Bone marrow (tissue), 2 donors: ENCODE measurements at regions not wholly inside any gene's neighbourhood (a gene's known extent, or its start where the extent isn't known, plus 50 kb on each side); places are given as distances from the start of the nearest gene placed in this dataset.

Experiments used
- DNase-seq, 2 donors: peaks; one replicate each; lab custom pipeline; 2025; lab: John Stamatoyannopoulos, UW

DNA sequence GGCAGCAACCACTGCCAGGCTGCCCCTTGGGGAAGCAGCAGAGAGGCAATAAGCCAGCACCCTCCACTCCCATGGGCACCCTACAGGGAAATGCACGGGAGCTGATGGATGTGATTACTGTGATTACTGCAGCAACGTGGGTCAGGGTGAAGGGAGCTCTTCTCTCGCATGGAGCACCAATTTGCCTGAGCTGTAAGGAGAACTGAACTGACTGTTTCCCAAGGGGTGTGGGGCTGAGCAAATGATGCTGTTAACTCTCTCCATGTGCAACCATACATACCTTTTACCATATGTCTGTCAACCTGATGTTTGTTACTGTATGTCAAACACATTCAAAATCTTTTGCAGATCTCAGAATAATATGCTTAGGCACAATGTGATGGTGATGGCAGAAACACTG is 680.6 kb downstream of the SQOR start:
- DNase-seq: no peak

DNA sequence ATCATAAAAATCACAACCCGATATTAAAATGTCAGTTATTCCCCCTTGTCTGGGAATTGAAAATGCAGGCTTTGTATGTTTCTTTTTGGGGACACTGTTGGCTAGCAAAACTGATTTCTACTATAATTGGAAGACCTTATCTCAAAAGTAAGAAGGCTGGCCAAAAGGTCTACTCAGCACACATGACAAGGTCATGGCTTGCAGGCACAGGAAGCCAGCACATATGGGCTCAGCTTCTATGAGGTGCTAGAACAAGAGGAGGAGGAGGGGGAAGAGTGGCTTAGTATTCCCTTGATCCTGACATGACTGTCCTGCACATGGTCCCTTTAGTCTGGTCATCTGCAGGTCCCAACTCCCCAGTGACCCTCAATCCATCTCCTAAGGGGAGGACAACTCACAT is 681.2 kb downstream of the SQOR start:
- no peak for DNase-seq

DNA sequence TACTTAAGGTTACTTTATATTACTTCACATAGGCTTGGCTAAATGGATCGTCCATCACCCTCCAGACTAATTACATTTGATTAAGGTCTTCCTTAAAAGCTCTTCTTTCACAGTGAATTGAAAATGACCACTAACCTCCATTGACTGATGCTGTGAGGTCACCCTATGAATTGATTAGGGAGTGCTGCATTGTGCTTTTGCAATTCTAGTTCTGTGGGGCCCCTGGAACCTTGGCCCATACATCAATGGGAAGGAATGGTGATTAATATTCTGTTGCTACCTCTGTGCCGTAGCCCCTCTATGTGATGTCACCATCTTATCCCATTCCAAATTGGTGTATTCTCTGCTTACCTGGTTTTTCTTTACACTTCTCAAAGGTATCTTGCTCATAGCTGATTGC is 682.2 kb downstream of the SQOR start:
- DNase-seq: no peak

DNA sequence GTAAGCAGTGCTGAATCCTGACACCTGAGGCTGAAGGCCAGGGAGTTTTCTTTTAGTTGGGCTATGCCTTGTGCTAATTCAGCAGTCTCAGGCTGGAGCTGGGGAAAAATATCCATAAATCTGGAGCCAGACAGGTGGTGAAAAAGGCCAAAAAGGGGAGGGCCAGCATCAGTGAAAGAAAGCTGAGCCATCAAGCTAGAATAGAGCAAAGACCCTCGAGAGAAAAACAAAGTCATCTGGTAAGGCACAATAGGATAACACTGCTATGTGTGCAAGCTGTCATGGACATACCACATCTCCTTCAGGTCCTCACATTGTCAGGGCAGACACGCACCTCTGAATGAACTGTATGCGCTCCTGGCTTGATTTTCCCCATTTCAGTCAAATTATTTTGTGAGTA is 687.9 kb downstream of the SQOR start:
- DNase-seq: no peak

DNA sequence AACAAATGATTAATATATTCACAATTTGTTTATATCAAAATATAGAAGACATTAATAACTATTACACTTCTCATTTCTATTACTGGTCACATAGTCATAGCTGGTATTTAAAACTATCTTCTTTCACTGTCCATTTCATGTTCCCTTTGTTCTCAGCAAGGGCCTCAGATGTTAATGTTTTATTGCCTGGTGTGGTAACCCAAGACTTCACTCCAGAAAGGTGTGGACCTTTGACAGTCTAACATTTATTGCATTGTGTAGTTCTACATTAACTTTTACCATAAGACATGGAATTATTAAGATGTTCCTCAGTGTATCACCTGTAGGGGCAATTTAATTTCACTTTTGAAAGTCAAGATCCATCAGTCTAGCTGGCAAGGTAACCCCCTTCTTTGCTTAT is 691.3 kb downstream of the SQOR start:
- DNase-seq: no peak

DNA sequence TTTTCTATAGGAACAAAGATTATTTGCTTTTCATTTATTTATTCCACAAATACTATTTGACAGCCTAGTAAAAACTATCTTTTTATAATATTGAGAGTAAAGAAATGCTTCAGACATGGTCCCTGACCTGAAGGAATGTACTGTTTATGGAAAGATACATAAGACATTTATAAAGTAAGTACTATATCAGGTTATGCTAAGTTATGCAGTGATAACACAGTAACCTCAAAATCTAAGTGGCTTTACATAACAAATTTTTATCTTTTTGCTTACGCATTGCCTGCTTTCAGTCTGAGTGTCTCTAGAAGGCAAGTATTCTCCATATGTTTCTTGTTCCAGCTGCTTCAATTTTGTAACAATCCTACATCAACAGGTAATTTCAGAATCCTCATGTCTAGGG is 694.0 kb downstream of the SQOR start:
- DNase-seq: no peak

DNA sequence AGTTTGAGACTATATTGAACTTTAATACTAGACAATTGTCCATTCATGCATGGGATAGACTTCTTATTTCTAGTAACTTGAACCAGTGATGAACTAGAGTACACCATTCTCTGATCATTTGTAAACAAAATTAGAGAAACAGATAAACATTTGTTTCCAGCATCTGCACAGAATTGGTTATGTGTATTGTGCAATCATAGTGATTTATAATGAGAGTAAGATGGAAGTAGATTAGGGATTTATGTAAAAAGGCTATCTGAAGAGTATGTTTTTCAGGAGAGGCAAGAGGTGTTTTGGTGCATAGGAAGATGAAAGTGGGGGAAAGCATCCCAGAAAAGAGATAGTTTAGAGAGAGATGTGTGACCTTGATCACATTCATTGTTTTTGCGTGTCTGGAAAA is 695.0 kb downstream of the SQOR start:
- no peak for DNase-seq

DNA sequence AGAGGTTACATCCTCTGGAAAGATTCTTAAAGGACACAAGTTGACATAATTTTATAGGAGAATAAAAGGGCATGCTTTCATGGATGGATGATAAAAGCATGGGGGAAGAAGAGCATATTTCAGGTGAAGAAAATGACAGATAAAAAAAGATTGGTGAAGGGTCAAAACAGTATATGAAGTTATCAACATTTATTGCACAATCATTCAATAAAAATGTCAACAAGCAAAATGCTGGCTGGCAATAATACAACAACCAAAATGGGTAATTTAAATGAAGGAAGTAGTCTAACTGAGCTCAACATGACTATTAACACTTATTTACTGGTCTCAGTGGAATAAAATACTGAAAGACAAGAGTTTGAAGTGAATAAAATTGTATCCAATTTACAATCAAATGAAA is 696.7 kb downstream of the SQOR start:
- DNase-seq: no peak

DNA sequence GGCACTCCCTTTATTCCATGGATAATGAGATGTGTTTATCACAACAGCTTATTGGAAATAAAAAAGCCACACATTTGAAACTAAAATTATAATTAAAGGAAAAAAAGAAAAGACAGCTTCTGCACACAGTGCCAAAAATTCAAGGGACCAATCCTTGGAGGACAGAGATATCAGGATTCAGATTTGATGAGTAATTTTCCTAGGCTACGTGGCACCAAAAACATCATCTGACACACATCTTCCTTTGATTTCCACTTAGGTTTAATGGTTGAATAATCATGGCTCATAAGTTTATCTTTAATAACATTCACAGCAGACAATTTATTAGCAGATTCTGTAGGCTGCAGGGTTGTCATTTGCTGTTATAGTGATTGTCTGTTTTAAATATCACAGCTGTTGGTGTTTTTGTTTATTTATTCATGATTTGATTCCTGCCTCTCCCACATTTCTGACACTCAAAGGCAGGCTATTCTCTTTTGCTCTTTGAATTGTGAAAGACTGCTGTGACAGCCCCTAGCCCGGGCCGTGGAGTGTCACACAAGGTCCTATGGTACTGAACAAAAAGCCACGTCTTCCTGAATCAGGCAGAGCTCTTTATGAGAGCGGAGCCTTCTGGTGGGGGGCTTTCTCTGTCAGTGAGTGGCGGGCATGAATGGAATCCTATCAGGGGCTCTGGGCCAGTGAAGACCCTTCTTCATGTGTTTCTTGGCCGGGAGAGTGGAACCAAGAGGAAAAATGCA is 708.5 kb downstream of the SQOR start:
- DNase-seq: no peak

DNA sequence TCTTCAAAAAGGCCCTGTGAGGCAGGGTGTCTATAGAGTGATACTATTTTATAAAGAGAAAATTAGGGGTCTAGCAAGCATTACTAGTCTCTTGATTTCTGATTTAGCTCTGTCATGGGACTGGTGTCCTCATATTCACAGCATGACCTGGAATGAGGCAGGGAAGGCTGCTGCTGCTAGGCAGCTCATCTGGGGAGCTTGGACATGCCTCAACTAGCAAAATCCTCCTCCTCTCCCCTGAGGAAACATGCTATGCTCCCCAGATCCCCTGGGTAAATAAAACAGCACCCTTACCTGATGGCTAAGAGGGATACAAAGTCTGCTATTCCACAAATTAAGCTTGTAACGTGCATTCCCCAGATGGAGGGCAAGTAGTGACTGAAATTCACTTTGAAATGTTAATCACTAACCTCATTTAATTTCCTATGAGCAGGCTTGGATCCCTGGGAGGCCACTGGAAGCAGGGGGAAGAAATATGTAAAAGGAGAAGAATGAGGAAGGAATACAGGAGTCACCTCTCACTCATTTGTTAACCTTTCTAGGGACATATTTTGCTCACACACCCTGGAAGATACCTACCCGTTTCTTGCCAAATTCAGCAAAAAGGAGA is 709.4 kb downstream of the SQOR start:
- DNase-seq: no peak

DNA sequence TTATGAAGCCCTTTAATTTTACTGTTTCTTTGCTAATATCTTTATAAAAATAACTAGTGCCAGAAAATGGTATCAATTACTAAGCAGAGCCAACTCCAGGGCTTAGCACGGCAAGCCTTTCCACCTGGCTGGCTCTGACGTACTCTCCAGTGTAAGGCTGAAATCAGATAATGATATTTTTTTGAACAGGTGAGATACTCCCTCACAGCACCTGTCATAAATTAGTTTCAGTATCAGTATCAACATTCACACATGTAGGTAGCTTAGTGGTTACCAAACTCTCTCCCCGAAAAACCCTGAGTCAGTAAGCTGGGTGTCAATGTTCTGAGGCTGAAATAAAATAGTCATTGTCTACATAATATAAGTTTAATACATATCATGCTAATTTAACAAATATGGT is 710.1 kb downstream of the SQOR start:
- no peak for DNase-seq

DNA sequence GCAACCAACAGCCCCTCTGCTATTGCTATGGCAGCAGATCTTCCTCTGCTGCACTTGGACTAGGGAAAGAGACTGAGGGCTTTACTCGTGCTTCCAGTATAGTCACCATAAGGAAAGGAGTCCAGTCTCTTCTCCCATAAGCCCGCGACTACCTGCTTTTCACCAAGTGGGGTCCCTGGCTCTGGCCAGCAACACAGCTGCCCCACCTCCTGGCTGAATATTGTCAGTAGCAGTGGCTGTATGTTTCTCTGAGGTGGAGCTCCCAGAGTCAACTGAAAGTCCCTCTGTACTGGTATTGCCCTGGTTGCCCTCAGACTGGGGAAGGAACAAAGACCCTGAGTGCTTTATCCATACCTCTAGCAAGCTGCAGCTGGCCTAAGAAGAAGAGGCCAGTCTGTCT is 719.6 kb downstream of the SQOR start:
- no peak for DNase-seq

DNA sequence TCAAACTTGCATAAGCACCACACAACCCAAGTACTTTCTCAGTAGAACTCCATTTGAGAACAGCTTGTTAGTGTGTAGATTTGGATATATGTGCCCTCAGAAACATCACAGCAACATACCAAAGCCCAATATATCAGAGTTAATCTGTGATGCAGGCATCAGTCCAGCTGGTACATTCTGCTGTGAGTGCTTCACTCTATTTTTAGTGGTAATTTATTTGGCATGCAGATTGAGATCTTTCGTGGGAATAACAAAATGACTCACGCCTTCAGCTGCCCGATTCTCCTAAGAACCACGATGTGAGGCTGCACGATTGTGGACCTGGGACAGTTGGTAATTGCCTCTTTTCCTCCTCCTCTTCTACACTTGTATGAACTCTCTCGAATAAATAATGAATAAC is 730.7 kb downstream of the SQOR start:
- DNase-seq: no peak

DNA sequence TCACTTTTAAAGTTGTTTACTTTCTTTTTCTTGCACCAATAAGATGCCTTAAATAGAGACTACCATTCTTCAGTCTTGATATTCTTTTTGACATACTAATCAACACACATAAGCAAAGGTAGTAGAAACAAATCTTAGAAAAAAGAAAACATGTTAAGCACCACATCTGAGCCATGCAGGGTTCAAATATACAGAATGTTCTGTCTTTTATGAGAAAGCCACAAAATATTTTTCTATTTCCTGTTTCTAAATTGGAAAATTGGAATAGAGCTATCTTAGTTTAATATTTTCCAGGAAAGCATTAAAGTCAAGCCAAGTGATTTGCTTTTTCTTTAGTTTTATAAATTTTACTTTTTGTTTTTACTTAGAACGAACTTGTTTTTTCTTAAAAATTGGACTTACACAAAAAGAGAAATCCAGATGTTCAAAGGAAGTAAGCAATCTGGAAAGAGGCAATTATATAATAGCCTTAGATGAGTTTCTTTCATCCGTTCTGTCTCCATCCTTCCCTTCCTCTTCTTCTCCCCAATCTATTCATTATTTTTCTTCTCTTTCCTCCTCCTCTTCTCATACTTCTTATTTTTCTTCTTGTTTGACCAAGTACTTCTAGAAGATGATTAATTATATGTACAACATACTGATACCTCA is 731.7 kb downstream of the SQOR start:
- DNase-seq: no peak

DNA sequence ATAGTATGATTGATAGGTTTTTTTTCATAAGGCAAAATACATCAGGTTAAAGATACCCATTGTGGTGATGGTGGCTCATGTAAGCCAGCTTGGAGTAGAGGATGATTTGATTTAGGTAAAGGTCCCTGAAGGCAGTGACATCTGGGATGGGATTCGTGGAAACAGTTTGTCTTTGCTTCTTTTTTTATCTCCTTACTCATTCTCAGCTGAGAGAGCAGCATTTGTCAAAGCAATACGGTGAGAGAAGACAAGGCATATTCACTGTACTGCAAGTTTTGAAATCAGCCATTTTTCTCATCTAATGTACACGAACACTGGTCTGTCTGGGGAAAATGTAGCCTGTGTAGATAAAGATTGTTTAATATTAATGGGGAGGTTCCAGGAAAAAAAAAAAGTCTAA is 749.1 kb downstream of the SQOR start:
- DNase-seq: no peak

DNA sequence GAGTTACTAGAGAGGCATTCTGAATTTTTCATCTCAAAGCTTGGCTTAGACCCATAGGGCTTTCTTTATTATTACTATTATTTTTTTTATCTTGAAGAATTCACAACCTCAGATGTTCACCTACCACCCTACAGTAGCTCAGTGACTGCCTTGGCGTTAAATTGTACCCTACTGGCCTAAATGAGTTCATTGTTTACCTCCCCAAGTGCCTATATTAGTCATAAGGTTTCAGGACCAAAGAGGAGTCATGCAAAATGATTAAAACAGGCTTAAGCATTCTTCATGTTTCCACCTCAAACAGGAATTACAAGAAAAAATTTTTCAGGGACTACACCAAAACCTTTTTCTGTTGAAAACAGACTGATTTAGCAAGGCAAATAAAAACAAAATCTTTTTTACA is 751.5 kb downstream of the SQOR start:
- DNase-seq: no peak

DNA sequence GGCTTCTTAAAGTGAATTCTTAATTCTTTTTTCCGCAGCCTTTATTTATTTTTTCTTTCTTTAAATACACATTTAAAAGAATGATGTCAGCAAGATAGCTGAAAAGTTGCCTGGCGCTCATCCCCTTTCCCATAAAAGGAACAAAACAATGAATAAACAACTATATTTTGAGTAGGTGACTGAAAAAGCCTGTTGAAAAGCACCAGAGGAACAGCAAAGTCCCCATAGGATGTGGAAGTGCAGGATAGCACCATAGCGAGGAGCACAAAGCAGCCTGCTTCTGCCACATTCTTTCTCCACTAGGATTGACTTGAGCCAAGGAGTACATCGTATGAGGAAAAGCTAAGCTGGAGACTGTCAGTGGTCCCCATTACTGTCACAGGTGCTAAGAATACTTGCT is 754.9 kb downstream of the SQOR start:
- DNase-seq: no peak

DNA sequence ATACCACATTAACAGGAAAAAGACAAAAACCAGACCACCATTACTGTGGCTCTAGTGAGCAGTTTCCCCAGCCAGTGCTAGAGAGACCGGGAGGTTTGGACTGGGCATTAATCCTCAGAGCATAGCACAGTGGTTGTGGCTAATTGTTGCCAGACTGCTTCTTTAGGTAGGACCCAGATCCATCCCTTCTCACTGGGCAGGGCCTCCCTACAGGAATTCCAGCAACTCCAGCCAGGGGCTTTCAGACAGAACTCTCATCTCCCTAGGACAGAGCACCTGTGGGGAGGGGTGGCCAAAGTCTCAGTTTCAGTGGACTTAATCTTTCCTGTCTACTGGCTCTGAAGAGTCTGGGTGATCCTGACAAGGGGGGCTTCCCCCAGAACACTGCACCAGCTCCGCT is 759.6 kb downstream of the SQOR start:
- no peak for DNase-seq

DNA sequence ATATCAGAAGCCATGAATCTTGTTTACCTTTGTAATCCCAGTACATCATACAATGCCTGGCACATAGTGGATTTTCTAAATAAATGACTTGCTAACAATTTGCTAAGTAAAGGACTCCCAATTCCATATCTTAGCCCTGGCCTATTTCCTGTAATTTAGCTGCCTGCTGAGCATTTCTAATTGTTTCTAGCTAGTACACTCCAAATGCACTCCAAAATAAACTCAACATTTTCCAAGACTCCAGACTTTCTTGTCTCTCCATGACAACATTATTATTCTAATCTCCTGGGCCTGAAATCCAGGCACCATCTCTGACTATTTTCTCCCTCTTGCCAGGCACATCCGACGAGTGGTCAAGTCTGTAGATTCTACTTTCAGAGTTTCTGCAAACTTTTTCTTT is 773.5 kb downstream of the SQOR start:
- no peak for DNase-seq

DNA sequence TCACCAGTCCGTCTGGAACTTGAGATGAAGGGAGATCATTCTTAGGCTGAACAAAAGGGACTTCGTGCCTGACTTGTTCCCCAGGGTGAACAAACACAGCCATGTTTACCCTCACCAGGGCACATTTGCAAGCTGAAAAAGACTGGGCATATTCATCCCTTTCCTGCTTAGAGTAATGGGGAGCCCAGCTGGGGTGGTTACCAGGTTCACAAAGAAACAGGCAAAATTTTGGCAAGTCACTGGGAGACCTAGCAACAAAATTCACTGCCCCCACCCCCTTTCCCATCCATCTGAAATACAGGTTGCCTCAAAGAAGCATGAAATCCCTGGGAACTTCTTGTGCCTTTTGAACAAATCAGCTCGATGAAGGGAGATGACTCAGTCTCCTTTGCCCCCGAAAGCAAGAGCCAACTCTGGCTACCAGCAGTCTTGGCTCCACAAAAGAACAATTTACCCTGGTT is 775.0 kb downstream of the SQOR start:
- DNase-seq: no peak

DNA sequence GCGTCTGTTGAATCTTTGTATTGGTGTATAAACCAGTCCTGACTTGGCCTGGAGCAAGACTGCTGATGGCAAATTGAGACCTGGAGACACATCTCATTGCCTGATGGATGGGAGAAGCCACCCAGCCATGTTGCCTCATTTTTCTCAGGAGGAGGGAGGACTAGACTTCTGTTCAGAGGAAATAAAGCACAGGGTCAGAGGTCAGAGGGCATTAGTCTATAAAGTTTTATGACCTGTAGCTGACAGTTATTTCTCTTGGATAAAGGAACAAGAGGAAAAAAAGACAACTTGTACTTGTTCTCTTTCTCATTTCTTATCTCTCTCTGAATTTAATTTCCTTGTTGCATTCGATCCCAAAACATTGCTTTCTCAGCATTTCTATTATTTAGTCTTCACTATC is 775.9 kb downstream of the SQOR start:
- no peak for DNase-seq

DNA sequence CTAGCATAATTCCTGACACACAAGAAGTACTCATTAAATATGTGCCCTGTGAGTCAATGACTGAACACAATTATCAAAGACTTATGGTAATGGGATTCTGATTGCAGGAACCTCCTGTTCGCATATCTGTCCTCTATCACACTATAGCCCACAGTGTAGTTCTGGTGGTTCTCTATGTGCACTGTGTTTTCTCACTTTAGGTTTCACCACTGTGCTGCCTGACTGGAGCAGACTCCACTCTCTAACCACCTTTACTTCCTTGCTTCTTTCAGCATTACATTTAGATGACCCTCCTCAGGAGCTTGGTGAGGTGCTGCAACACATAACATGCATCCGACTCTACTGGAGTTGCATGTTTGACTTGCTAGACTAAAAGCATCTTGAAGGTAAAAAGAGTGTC is 777.1 kb downstream of the SQOR start:
- DNase-seq: no peak

DNA sequence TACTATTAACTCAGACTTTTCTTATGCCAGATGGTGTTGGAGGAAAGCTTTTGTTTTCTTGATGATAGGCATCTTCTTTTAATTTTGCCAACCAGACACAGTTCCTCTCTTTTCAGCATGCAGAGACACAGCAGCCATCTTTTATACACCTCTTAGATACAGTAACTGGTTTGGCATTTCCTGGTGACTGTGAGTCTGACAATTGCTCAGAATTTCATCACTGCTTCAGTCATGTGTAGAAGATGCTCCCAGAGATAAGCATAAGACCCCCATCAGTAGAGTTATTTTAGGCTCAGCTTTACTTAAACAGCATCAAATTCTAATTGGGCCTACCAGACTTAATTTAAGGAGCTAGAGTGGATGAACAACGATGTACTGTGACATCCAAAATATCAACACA is 779.0 kb downstream of the SQOR start:
- DNase-seq: no peak

DNA sequence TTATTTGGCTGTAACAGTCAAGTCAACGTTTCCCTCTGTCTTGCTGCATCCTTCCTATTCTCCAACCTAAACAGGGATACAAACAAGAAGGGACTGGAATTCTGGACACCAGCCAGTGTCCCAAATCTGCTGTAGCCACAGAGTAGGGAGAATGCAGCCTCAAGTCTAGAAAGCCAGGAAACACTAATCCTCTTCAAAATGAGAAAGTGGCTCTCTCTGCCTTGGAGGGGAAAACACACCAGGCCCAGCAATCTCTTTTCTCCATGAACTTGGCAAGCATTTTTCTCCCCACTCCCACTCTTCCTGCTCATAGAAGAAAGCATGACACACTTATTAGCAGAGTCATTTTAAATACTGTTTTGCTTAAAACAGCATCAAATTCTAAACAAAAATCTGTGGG is 781.7 kb downstream of the SQOR start:
- DNase-seq: no peak
